HL-60 (cell line): ENCODE measurements at regions not wholly inside any gene's neighbourhood (a gene's known extent, or its start where the extent isn't known, plus 50 kb on each side); places are given as distances from the start of the nearest gene placed in this dataset.

Experiments
- DNase-seq, 2 experiments: peaks; one replicate each; pipeline ENCODE4 v3.0.0-alpha.2; 2010 to 2020; ENCODE audit warnings: low read depth in 1 of 2, low spot score in 1 of 2
- H3K27ac ChIP-seq: fragments of 250-450 bp; sonication (Bioruptor Pico); replicated peaks from 2 replicates; pipeline ENCODE4 v1.5.1; 2020; ENCODE audit warnings: mild to moderate bottlenecking, moderate library complexity
- H3K27me3 ChIP-seq: fragments of 250-450 bp; sonication (Bioruptor Pico); 2 replicates; pipeline ENCODE4 v1.5.1; 2021; ENCODE audit warnings: mild to moderate bottlenecking, moderate library complexity; ENCODE audit not compliant: insufficient read depth, poor library complexity, severe bottlenecking
- H3K4me3 ChIP-seq: replicated peaks from 2 replicates; pipeline ENCODE4 v1.5.1; 2011; ENCODE audit warnings: mild to moderate bottlenecking, control low read depth, low read length; ENCODE audit not compliant: insufficient read depth
- GABPA ChIP-seq: IDR thresholded peaks from 2 replicates; pipeline ENCODE4 v1.6.1; 2012; ENCODE audit warnings: low read depth
- POLR2AphosphoS5 ChIP-seq: IDR thresholded peaks from 2 replicates; pipeline ENCODE4 v1.6.1; 2012; ENCODE audit warnings: low read depth
- SPI1 ChIP-seq: IDR thresholded peaks from 2 replicates; pipeline ENCODE4 v1.6.1; 2012; ENCODE audit warnings: low read depth, mild to moderate bottlenecking, borderline replicate concordance
- TF ChIP-seq, protein P1 (sequence below): IDR thresholded peaks from 2 replicates; pipeline ENCODE4 v1.6.1; 2012; ENCODE audit warnings: low read depth; ENCODE audit not compliant: insufficient replicate concordance
- TF ChIP-seq, protein P2 (sequence below): IDR thresholded peaks from one replicate; pipeline ENCODE4 v1.5.1; 2011; ENCODE audit warnings: low read length, control low read depth, inconsistent platforms; ENCODE audit not compliant: insufficient read depth

DNA sequence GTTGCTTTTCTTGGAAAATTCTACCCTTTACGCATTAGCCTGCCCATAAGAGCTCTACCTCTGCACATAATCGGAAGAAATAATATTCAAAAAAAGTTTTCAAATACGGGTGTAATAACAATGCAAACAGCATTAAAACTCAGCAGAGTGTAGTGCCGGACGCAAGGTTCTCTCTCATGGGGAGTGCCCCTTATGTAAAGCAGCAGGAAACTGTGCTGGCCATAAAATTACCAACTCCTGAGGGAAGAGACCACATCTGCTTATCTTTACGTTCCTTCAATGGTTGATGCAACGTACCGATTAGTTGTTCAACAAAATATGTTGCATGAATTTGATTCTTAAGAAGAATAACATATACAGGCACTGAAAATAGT lies 118.7 kb upstream of the TMCC3 start:
- no peak overlapping the region for H3K27ac ChIP-seq
- H3K27me3 ChIP-seq = no peaks in the 10 kb centered on the region
- H3K4me3 ChIP-seq = no peak overlapping the region
- TF ChIP-seq SPI1 = no peak
- TF ChIP-seq, protein P1, sequence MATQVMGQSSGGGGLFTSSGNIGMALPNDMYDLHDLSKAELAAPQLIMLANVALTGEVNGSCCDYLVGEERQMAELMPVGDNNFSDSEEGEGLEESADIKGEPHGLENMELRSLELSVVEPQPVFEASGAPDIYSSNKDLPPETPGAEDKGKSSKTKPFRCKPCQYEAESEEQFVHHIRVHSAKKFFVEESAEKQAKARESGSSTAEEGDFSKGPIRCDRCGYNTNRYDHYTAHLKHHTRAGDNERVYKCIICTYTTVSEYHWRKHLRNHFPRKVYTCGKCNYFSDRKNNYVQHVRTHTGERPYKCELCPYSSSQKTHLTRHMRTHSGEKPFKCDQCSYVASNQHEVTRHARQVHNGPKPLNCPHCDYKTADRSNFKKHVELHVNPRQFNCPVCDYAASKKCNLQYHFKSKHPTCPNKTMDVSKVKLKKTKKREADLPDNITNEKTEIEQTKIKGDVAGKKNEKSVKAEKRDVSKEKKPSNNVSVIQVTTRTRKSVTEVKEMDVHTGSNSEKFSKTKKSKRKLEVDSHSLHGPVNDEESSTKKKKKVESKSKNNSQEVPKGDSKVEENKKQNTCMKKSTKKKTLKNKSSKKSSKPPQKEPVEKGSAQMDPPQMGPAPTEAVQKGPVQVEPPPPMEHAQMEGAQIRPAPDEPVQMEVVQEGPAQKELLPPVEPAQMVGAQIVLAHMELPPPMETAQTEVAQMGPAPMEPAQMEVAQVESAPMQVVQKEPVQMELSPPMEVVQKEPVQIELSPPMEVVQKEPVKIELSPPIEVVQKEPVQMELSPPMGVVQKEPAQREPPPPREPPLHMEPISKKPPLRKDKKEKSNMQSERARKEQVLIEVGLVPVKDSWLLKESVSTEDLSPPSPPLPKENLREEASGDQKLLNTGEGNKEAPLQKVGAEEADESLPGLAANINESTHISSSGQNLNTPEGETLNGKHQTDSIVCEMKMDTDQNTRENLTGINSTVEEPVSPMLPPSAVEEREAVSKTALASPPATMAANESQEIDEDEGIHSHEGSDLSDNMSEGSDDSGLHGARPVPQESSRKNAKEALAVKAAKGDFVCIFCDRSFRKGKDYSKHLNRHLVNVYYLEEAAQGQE = no peak
- no peak for TF ChIP-seq GABPA
- no peak for TF ChIP-seq POLR2AphosphoS5
- DNase-seq = no peak

DNA sequence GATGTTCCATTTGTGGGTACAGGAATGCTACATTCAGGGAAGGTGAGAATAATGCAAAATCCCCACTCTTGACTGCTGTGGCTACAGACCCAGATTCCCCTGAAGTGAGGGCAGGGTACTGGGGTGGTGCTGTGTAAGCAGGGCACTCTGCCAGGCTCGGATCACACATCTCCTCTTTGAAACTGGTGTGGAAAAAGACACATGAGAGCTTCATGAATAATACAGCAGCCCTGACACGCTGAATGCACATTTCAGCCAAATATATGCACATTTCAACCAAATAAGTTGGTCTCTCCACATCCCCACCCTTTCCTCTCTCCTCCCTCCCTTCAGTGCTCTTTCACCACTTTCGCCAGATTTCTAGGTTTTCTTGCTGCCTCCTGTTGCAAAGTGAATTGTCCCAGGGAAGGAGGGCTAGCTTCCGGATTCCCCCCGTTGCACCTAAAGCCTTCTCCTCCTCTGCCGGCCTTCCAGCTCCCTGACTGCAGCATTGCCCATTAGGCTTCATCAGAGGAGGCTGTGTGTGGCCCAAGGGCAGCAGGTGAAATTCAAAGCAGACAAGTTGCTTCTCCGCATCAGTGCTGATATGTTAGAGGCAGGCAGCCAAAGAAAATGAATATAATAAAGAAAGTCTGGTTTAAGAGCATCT lies 118.2 kb upstream of the TMCC3 start:
- no peak for DNase-seq
- Histone ChIP-seq H3K27ac (no peak overlapping the region), H3K4me3 (no peak overlapping the region), H3K27me3 (no peaks in the 10 kb centered on the region)
- TF ChIP-seq, protein P2, sequence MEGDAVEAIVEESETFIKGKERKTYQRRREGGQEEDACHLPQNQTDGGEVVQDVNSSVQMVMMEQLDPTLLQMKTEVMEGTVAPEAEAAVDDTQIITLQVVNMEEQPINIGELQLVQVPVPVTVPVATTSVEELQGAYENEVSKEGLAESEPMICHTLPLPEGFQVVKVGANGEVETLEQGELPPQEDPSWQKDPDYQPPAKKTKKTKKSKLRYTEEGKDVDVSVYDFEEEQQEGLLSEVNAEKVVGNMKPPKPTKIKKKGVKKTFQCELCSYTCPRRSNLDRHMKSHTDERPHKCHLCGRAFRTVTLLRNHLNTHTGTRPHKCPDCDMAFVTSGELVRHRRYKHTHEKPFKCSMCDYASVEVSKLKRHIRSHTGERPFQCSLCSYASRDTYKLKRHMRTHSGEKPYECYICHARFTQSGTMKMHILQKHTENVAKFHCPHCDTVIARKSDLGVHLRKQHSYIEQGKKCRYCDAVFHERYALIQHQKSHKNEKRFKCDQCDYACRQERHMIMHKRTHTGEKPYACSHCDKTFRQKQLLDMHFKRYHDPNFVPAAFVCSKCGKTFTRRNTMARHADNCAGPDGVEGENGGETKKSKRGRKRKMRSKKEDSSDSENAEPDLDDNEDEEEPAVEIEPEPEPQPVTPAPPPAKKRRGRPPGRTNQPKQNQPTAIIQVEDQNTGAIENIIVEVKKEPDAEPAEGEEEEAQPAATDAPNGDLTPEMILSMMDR = no peak
- TF ChIP-seq SPI1 = no peak
- no peak for TF ChIP-seq GABPA
- TF ChIP-seq POLR2AphosphoS5 = no peak
- TF ChIP-seq, protein P1 = no peak

DNA sequence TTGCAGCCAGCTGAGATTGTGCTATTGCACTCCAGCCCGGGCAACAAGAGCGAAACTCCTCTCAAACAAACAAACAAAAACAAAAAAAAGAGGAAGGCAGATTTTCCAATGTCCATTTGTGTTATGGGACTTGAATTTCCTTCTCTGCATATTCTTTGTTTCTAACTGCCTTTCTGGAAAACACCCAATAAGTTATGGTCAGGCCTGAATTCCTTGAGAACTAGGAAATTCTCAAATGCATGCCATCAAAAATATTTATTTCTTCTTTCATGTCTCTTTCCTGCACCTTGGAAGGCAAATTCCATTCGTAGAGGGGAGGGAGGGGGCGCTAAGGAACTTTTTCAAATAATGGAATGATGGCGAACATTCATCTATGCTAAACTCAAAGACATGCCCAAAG lies 117.6 kb upstream of the TMCC3 start:
- no peak for DNase-seq
- no peak overlapping the region for H3K27ac ChIP-seq
- TF ChIP-seq, protein P2 = no peak
- no peak for TF ChIP-seq POLR2AphosphoS5
- TF ChIP-seq SPI1 = no peak
- TF ChIP-seq, protein P1 = no peak
- no peak for TF ChIP-seq GABPA
- H3K4me3 ChIP-seq = no peak overlapping the region
- H3K27me3 ChIP-seq = no peaks in the 10 kb centered on the region
